Mesothelial cell of epicardium (in vitro differentiated cells): ENCODE measurements at regions not wholly inside any gene's neighbourhood (a gene's known extent, or its start where the extent isn't known, plus 50 kb on each side); places are given as distances from the start of the nearest gene placed in this dataset.
A peak's percentile ranks its signal among the peaks of the same experiment; 100 is the strongest.

Source experiments
- DNase-seq, 2 experiments: peaks; one replicate each; pipeline ENCODE4 v3.0.0; 2021; ENCODE audit warnings: low spot score in 2 of 2; ENCODE audit not compliant: unreplicated experiment in 2 of 2
- H3K27ac Mint-ChIP-seq: 2 replicates; pipeline ENCODE4 v1.8.0; 2021; ENCODE audit warnings: mixed read lengths
- H3K27me3 Mint-ChIP-seq: 2 replicates; pipeline ENCODE4 v1.8.0; 2021; ENCODE audit warnings: low read depth, mixed read lengths
- H3K36me3 Mint-ChIP-seq: 2 replicates; pipeline ENCODE4 v1.8.0; 2021; ENCODE audit warnings: mixed read lengths
- H3K4me1 Mint-ChIP-seq: 2 replicates; pipeline ENCODE4 v1.8.0; 2021; ENCODE audit warnings: mixed read lengths
- H3K4me3 Mint-ChIP-seq: 2 replicates; pipeline ENCODE4 v1.8.0; 2021; ENCODE audit warnings: mild to moderate bottlenecking, moderate library complexity, mixed read lengths
- H3K9me3 Mint-ChIP-seq: 2 replicates; pipeline ENCODE4 v1.8.0; 2021; ENCODE audit warnings: mixed read lengths
- CTCF ChIP-seq: fragments of 200-600 bp; sonication (generic); IDR thresholded peaks from one replicate; pipeline ENCODE4 v1.5.0; 2021; ENCODE audit warnings: antibody characterized with exemption; ENCODE audit not compliant: unreplicated experiment

DNA sequence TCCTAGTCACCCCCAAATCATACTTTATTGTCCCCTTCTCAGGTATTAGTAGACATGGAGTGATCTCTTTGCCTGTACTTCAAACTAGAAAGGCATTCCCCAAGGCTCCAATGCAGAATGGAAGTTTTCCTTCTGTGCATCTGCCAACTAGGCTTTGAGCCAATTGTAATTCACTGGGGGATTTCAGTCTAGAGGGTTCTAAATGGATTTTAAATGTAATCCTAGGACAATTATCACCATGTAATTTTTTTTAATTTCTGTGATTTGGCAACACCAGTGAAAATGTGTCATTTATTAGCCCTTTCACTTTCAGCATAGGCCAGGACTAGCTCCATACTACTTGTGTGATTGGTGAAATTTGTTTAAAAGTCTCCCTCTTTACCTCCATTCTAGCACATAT lies 557.6 kb upstream of the MARCKS start:
- H3K9me3 Mint-ChIP-seq: peaks cover 11% of the 10 kb centered on the region
- no peaks in the 10 kb centered on the region for H3K27me3 Mint-ChIP-seq
- H3K36me3 Mint-ChIP-seq: no peaks in the 10 kb centered on the region
- TF ChIP-seq CTCF: no peak
- H3K4me3 Mint-ChIP-seq: no peak overlapping the region
- no peaks in the 10 kb centered on the region for H3K4me1 Mint-ChIP-seq
- H3K27ac Mint-ChIP-seq: no peak overlapping the region
- DNase-seq: no peak

DNA sequence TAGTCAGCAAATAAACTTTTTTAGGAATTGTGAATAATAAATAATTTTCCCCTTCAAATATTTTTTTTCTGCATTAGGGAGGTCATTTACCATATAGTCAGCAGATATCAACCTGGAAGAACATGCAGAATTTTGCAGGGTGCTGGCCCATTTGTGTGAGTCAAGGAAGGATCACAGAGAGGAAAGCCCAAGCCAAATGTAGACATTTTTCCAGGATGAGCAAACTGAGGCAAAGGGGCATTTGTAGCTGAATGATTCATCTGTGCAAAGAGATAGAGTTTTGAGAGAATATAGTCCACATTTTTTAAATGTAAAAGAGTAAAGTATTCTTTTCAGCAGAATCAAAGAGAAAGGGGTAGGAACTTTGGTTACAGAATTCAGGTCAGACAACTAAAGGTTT lies 555.5 kb upstream of the MARCKS start:
- H3K9me3 Mint-ChIP-seq: no peaks in the 10 kb centered on the region
- no peak for TF ChIP-seq CTCF
- no peak overlapping the region for H3K27ac Mint-ChIP-seq
- no peak overlapping the region for H3K4me3 Mint-ChIP-seq
- no peak for DNase-seq
- H3K27me3 Mint-ChIP-seq: no peaks in the 10 kb centered on the region
- no peaks in the 10 kb centered on the region for H3K4me1 Mint-ChIP-seq
- no peaks in the 10 kb centered on the region for H3K36me3 Mint-ChIP-seq

- TF ChIP-seq CTCF: no peak
- Mint-ChIP-seq H3K27ac (no peak overlapping the region), H3K4me1 (no peaks in the 10 kb centered on the region), H3K9me3 (no peaks in the 10 kb centered on the region), H3K4me3 (no peak overlapping the region), H3K36me3 (no peaks in the 10 kb centered on the region), H3K27me3 (no peaks in the 10 kb centered on the region)
- no peak for DNase-seq
Observed at GRCh38 chr6:113304116-113304515, 553.0 kb upstream of the MARCKS start.

- Mint-ChIP-seq H3K4me1 (peaks cover 3% of the 10 kb centered on the region), H3K9me3 (no peaks in the 10 kb centered on the region), H3K4me3 (no peak overlapping the region), H3K27me3 (no peaks in the 10 kb centered on the region), H3K36me3 (no peaks in the 10 kb centered on the region), H3K27ac (no peak overlapping the region)
- peak; percentile 46 for TF ChIP-seq CTCF
- DNase-seq: no peak
Observed at GRCh38 chr6:113306552-113307145, 550.5 kb upstream of the MARCKS start.

- no peak for TF ChIP-seq CTCF
- Mint-ChIP-seq H3K9me3 (no peaks in the 10 kb centered on the region), H3K27ac (no peak overlapping the region), H3K4me1 (peaks cover 3% of the 10 kb centered on the region), H3K36me3 (no peaks in the 10 kb centered on the region), H3K27me3 (no peaks in the 10 kb centered on the region), H3K4me3 (no peak overlapping the region)
- no peak for DNase-seq
Observed at GRCh38 chr6:113308266-113308665, 548.9 kb upstream of the MARCKS start.

DNA sequence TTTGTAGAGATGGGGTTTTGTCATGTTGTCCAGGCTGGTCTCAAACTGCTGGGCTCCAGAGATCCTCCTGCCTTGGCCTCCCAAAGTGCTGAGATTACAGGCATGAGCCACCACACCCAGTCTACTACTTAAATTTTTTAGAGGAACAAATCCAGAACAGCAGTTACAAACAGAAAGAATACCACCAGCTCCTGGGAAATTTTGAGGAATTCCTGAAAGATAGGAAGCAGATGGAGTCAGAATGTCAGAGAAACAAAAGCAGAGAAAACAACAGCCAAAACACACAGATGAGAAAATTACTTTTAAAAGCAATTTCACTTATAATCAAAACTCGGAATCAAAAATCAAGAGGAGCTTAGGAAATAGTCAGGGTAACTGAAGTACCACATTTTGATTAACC lies 543.3 kb upstream of the MARCKS start:
- no peaks in the 10 kb centered on the region for H3K27me3 Mint-ChIP-seq
- DNase-seq: no peak
- H3K4me1 Mint-ChIP-seq: peaks cover 17% of the 10 kb centered on the region
- TF ChIP-seq CTCF: no peak
- no peaks in the 10 kb centered on the region for H3K36me3 Mint-ChIP-seq
- no peaks in the 10 kb centered on the region for H3K9me3 Mint-ChIP-seq
- H3K27ac Mint-ChIP-seq: no peak overlapping the region
- H3K4me3 Mint-ChIP-seq: no peak overlapping the region
